Testis (tissue), 2 donors: ENCODE measurements at regions not wholly inside any gene's neighbourhood (a gene's known extent, or its start where the extent isn't known, plus 50 kb on each side); places are given as distances from the start of the nearest gene placed in this dataset.

ENCODE experiments used
- DNase-seq: peaks from one replicate; pipeline ENCODE4 v3.0.0-alpha.2; 2019
- H3K27ac ChIP-seq, 2 donors: fragments of 200-600 bp; sonication (generic); one replicate each; pipeline ENCODE4 v1.5.1; 2019
- H3K27me3 ChIP-seq: fragments of 200-600 bp; sonication (generic); one replicate; pipeline ENCODE4 v1.5.1; 2019
- H3K36me3 ChIP-seq: fragments of 200-600 bp; sonication (generic); one replicate; pipeline ENCODE4 v1.5.1; 2017; ENCODE audit warnings: low read depth; ENCODE audit errors: missing control alignments
- H3K4me1 ChIP-seq: fragments of 200-600 bp; sonication (generic); one replicate; pipeline ENCODE4 v1.5.1; 2019
- H3K4me3 ChIP-seq, 2 donors: fragments of 200-600 bp; sonication (generic); one replicate each; pipeline ENCODE4 v1.5.1; 2017 to 2019
- H3K9me3 ChIP-seq: fragments of 200-600 bp; sonication (generic); one replicate; pipeline ENCODE4 v1.5.1; 2017
- POLR2A ChIP-seq: fragments of 450-650 bp; IDR thresholded peaks from one replicate; pipeline ENCODE4 v1.6.1; 2017; ENCODE audit warnings: antibody characterized with exemption, mild to moderate bottlenecking, moderate library complexity
- WGBS, 2 donors: methylation state at CpG; one replicate each; pipeline ENCODE4 v1.1.5; 2018; 5-methylcytosine and 5-hydroxymethylcytosine counted together
- intact Hi-C: fragments of 100-400 bp; cut with DNase I; formaldehyde crosslinking; loops from one replicate; pipeline ENCODE4 v1.15.1; 2023; ENCODE audit warnings: low total_unique reads
- TF ChIP-seq, protein P1 (sequence below), 3 experiments: fragments of 450-650 bp in 2 of 3; fragments of 200-600 bp in 1 of 3; sonication (generic) in 1 of 3; IDR thresholded peaks; one replicate each; pipeline ENCODE4 v1.5.1; 2016 to 2019; ENCODE audit warnings: antibody characterized with exemption in 3 of 3, mild to moderate bottlenecking in 2 of 3, moderate library complexity in 1 of 3

DNA sequence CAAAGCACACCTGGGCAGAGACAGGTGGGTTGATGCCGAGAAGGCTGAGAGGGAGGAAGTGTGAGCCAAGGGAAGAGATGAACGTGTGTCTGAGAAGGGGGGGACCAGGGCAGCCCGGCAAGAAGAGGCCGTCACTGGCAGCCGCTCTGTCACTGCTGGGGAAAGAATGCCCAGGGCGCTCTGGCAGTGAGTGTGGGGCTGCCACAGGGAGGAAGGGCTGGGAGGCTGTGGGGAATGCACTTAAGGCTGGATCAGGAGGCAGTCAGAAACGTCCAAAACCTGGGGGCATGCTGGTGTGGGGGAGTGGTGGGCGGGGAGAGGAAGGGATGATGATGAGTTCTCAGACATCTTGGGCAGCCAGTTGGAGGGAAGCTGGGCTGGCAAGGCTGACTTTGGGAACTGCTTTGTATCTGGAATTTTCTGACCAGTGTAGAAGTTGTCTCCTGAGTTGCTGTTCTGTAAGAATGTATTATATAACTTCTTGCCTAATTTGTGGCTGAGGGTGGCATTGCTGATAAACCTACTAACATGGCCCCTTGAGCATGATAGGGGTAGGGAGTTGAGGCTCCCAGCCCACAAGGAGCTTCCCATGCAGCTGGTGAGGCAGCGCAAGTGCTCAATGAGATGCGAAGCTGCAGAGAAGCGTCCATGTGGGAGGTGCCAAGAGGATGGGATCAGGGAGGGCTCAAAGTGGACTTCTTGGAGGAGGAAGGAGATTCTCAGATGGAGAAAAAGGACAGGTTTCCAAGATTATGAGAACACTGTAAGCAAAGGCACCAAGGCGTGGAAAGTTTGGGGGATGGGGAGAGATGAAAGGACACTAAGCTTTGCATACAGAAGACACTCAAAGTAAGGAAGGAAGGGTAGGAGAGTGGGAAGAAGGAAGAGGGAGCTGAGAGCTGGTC, 185.1 kb upstream of the HAAO start:
- no peak overlapping the region for H3K4me3 ChIP-seq
- no peaks in the 10 kb centered on the region for H3K9me3 ChIP-seq
- DNase-seq, result no peak
- H3K36me3 ChIP-seq, result no peaks in the 10 kb centered on the region
- no peak overlapping the region for H3K27ac ChIP-seq
- 85 to 86% methylated on average over 12 of the region's 12 CpGs for WGBS, 2 donors
- no peaks in the 10 kb centered on the region for H3K27me3 ChIP-seq
- H3K4me1 ChIP-seq, result peaks cover 17% of the 10 kb centered on the region
- TF ChIP-seq POLR2A, result no peak
- TF ChIP-seq, protein P1, sequence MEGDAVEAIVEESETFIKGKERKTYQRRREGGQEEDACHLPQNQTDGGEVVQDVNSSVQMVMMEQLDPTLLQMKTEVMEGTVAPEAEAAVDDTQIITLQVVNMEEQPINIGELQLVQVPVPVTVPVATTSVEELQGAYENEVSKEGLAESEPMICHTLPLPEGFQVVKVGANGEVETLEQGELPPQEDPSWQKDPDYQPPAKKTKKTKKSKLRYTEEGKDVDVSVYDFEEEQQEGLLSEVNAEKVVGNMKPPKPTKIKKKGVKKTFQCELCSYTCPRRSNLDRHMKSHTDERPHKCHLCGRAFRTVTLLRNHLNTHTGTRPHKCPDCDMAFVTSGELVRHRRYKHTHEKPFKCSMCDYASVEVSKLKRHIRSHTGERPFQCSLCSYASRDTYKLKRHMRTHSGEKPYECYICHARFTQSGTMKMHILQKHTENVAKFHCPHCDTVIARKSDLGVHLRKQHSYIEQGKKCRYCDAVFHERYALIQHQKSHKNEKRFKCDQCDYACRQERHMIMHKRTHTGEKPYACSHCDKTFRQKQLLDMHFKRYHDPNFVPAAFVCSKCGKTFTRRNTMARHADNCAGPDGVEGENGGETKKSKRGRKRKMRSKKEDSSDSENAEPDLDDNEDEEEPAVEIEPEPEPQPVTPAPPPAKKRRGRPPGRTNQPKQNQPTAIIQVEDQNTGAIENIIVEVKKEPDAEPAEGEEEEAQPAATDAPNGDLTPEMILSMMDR (IDR thresholded peaks at IDR 0.05), result no peak
- intact Hi-C loops, result loop anchor here (5.0 to 10.0 kb wide), 2 partner anchors 45 to 507 kb away; no protein-coding TSS in a partner anchor

DNA sequence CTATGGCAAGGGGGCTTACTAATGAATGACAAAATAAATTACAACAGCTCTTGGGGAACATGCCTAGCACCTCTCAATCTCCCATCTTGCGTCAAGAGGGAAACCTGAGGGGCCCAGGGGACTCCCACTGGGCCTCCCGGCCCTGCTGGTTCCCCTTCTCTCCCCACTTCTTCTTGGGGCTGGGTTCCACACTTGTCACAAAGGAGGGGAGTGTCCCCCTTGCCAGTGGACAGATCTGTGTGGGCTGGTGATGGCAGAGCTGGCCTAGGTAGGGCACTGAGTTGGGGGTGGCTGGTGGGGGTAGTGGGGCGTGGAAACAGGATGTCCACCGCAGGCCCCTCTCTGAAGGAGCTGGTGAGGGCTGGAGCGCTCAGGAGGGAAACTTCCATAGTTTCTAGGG, 184.0 kb upstream of the HAAO start:
- no peaks in the 10 kb centered on the region for H3K27me3 ChIP-seq
- 80 to 82% methylated on average over 4 to 5 of the region's 5 CpGs for WGBS, 2 donors
- intact Hi-C loops, result loop anchor here (5.0 to 10.0 kb wide), 2 partner anchors 46 to 508 kb away; no protein-coding TSS in a partner anchor
- H3K4me1 ChIP-seq, result peaks cover 25% of the 10 kb centered on the region
- no peak for TF ChIP-seq POLR2A
- TF ChIP-seq, protein P1 (IDR thresholded peaks at IDR 0.05), result no peak
- H3K27ac ChIP-seq, result no peak overlapping the region
- no peaks in the 10 kb centered on the region for H3K9me3 ChIP-seq
- no peak overlapping the region for H3K4me3 ChIP-seq
- H3K36me3 ChIP-seq, result no peaks in the 10 kb centered on the region
- DNase-seq, result no peak

DNA sequence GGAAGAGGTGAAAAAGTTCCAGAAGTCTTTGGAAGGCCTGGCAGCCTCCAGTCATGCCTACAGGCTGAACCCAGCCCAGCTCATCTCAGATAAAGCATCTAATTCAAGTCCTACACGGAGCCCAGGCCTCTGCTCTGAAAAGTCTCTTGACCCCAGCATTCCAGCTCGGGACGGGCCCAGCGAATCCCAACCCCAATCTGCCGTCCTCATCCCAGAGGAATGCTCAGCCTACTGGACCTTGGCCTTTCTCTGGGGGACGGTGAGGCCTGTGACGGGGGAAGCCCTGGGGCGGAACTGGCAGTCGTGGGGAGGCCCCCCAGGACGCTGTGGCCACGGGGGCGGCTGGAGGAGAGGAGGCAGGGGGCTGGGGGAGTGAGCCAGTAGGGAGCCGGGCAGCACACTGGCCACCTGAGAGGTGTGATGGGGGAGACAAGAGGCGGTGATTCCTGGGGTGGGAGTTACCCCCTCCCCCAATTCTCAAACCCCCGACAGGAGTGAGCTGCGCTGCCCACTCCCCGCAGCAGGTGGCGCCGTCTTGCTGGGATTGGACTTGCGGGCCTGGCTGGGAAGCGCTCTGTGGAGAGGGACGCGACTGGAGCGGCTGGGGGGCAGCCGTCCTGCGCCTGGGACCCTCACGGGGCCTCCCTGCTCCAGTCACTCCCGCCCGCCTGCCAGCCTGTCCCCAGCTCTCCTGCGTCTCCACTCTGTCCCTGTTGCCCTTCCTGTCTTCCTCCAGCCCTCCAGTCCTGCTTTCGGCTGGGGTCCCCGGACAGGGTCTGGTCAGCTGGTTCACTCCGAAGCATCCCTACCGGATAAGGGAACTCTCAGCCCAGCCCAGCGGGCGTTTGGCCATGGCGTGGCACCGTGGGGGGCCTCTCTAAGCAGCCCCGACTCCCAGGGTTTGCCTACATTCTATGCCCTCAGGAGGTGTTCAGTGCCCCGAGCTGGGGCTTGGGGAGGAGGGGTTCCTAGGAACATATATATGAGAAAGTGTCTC, 182.6 kb upstream of the HAAO start:
- WGBS, 2 donors, result 12 to 13% methylated on average over 23 to 40 of the region's 40 CpGs
- Histone ChIP-seq H3K27me3 (no peaks in the 10 kb centered on the region), H3K9me3 (no peaks in the 10 kb centered on the region), H3K4me1 (peaks cover 25% of the 10 kb centered on the region), H3K27ac (peak overlapping the region; percentile 77 to 84), H3K36me3 (no peaks in the 10 kb centered on the region), H3K4me3 (peak overlapping the region; percentile 46 to 51)
- no peak for TF ChIP-seq POLR2A
- TF ChIP-seq, protein P1 (IDR thresholded peaks at IDR 0.05), result peak; percentile 87 to 95 (median 93)
- intact Hi-C loops, result loop anchor here (5.0 to 10.0 kb wide), 3 partner anchors 47 to 510 kb away; partner anchors contain the start of gene ZFP36L2
- DNase-seq, result peak; percentile 88

DNA sequence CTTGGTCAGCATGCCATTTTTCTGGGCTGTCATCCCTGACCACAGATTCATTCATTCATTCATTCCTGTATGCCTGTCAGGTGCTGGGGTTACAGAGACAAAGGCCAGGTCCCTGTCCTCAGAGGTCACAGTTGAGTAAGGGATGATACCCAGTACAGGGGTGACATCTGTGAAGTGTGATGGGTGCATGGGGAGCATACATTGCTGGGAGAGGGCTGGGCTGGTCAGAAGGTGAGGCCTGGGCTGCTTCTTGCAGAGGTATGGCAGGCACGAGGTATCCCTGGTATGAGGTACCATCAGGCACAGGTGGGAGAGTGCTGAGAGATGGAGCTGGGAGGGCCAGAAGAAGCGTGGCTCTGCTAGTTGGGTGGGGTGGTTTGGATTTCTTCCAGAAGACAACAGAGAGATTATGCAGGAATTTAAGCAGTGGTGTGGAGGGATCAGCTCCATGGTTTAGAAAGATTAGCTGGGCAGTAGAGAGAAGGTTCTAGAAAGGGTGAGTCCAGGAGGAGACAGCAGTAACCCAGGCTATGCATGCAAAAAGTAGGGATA, 181.9 kb upstream of the HAAO start:
- Histone ChIP-seq H3K27me3 (no peaks in the 10 kb centered on the region), H3K4me1 (peaks cover 25% of the 10 kb centered on the region), H3K27ac (peak overlapping the region; percentile 77 to 84), H3K9me3 (no peaks in the 10 kb centered on the region), H3K4me3 (no peak overlapping the region), H3K36me3 (no peaks in the 10 kb centered on the region)
- TF ChIP-seq POLR2A, result no peak
- TF ChIP-seq, protein P1 (IDR thresholded peaks at IDR 0.05), result no peak
- intact Hi-C loops, result loop anchor here (5.0 to 10.0 kb wide), 2 partner anchors 253 to 511 kb away; partner anchors contain the start of gene ZFP36L2
- WGBS, 2 donors, result 47 to 55% methylated on average over 2 of the region's 2 CpGs
- no peak for DNase-seq
